ENCODE measurements at regions not wholly inside any gene's neighbourhood (a gene's known extent, or its start where the extent isn't known, plus 50 kb on each side); places are given as distances from the start of the nearest gene placed in this dataset.

DNA sequence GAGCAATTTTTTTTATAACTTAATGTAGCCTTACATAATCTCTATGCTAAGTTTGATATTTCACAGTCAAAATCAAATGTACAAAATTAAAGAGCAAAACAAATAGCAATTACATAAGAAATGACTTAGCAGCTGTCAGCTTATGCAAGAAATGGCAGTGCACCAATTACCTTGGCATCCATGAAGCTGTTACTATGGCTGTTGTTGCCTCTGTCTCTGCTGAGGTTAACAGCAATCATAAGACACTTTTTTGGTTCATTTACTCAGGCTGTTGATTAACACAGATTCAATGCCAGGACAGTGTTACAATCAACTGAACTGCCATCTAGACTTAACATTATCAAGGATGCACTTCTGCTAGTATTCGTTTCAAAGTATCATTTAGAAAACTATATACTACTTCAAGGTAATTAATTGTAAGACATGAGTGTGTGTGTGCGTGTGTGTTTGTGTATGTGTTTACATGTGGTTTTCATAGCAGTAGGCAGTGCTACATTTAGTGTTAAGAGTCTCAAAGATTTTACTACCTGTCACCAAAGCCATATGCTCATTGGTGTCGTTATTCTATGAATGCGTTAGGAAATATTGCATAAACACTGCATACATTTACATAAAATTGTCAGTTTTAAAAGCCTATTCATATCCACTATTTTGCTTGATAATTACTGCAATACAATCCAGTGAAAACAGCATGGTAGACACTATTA is 1084.2 kb upstream of the COX7C start:
- DNase-seq (ENCODE audit: low read depth): no peak
- TF ChIP-seq, protein P1, sequence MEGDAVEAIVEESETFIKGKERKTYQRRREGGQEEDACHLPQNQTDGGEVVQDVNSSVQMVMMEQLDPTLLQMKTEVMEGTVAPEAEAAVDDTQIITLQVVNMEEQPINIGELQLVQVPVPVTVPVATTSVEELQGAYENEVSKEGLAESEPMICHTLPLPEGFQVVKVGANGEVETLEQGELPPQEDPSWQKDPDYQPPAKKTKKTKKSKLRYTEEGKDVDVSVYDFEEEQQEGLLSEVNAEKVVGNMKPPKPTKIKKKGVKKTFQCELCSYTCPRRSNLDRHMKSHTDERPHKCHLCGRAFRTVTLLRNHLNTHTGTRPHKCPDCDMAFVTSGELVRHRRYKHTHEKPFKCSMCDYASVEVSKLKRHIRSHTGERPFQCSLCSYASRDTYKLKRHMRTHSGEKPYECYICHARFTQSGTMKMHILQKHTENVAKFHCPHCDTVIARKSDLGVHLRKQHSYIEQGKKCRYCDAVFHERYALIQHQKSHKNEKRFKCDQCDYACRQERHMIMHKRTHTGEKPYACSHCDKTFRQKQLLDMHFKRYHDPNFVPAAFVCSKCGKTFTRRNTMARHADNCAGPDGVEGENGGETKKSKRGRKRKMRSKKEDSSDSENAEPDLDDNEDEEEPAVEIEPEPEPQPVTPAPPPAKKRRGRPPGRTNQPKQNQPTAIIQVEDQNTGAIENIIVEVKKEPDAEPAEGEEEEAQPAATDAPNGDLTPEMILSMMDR (IDR thresholded peaks at IDR 0.05; ENCODE audit: insufficient read depth, low read length): no peak
- no peak overlapping the region for H3K4me3 ChIP-seq (ENCODE audit: low read depth, low read length)

DNA sequence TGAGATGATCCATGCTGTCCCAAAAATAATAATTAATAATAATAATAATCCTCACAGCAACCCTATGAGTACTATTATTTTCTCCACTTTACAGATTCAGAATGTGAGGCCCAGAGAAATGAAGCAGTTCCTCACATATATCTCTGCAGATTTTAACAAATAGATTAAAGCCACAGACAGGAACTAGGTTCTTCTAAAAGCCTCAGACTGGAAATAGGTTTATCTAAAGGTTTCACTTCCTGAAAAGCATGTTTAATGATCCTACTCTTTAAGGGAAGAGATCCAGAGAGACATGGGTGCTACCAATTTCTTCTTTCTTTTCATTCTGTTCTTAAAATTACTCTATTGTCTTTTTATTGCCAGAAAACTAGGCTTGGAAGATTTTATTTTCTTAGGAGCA is 1079.4 kb upstream of the COX7C start:
- TF ChIP-seq, protein P1 (IDR thresholded peaks at IDR 0.05; ENCODE audit: insufficient read depth, low read length): no peak
- H3K4me3 ChIP-seq (ENCODE audit: low read depth, low read length): no peak overlapping the region
- no peak for DNase-seq (ENCODE audit: low read depth)

DNA sequence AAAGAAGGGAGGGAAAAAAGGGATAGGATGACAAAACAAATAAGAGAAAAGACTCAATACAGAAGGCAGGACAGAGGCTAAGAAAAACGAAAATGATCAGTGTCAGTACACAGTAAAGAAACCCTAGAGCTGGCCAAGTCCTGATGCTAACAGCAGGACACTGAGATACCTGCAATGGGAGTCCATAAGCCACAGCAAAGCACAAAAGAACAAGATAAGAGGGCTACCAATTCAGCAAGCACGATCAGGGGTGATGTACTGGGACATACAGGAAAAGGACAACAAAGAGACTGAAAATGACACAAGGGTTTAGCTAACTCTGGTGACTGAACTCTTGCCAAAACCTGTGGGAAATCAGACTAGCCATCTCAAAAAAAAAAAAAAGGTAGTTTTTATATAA is 1072.6 kb upstream of the COX7C start:
- no peak for DNase-seq (ENCODE audit: low read depth)
- H3K4me3 ChIP-seq (ENCODE audit: low read depth, low read length): no peak overlapping the region
- TF ChIP-seq, protein P1 (IDR thresholded peaks at IDR 0.05; ENCODE audit: insufficient read depth, low read length): no peak

- no peak overlapping the region for H3K4me3 ChIP-seq (ENCODE audit: low read depth, low read length)
- DNase-seq (ENCODE audit: low read depth): no peak
- TF ChIP-seq, protein P1 (IDR thresholded peaks at IDR 0.05; ENCODE audit: insufficient read depth, low read length): no peak
Measured at GRCh38 chr5:85549229-85549628, 1068.5 kb upstream of the COX7C start.

DNA sequence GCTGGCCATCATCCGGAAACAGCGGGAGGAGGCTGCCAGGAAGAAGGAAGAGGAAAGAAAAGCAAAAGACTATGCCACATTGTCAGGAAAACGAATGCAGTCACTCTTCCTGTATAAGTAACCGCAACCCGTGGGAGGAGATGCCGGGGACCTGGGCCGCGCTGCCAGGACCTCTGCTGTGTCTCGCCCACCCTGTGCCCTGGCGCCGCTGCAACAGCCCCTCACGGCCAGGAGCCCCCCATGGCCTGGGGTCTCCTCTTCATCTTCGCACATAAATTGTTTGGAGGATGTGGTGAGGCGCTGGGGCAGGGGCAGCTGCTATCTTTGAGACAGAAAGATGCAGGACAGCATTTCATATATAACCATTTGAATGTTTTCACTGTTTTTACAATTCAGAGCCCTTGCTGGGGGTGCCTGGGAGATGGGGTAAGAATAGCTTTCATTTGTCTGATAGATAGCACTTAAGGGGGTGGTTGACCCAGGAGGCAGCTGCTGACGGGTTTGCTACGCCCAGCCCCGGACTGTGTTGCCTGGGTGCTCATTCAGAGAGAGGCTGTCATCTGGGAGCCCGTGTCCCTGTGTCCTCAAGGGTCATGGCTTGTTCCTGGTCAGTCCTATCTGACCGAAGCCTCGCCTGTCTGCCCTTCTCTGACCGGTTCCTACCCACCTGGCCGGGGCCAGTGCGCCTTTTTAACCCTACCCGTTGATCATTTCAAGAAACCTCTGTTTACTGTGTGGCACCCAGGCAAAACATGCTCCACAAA is 1067.7 kb upstream of the COX7C start:
- no peak for DNase-seq (ENCODE audit: low read depth)
- TF ChIP-seq, protein P1 (IDR thresholded peaks at IDR 0.05; ENCODE audit: insufficient read depth, low read length): no peak
- no peak overlapping the region for H3K4me3 ChIP-seq (ENCODE audit: low read depth, low read length)

DNA sequence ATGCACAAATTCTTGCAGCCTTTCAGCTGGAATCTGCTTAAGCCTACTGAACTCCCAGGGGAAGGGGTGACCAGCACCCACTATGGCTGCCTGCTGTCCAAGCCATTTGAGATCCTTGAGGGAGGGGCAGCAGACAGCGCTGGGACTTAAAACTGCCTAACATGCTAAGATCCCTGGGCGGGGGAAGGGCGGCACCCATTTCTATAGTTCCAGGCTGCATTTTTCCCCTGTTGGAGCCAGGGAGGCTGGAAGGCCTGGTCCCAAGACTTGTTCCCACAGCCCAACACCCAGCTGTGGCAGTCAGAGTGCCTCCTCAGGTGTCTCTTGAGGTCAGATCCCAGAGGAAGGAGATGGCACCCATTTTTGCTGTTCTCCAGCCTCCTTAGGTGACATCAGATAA is 1061.3 kb upstream of the COX7C start:
- DNase-seq (ENCODE audit: low read depth): no peak
- TF ChIP-seq, protein P1 (IDR thresholded peaks at IDR 0.05; ENCODE audit: insufficient read depth, low read length): no peak

More for the DNA sequence above, 1061.3 kb upstream of the COX7C start:
- no peak overlapping the region for H3K4me3 ChIP-seq (ENCODE audit: low read depth, low read length)
